IMR-90 (cell line): ENCODE measurements at regions not wholly inside any gene's neighbourhood (a gene's known extent, or its start where the extent isn't known, plus 50 kb on each side); places are given as distances from the start of the nearest gene placed in this dataset.

Experiments used
- ATAC-seq: fragments of 200-7000 bp; cut with Tn5 transposase; 2 replicates; pipeline ENCODE4 v1.9.1; 2020; ENCODE audit warnings: low read depth, mild to moderate bottlenecking, moderate library complexity
- BruUV-seq: library from RNA; stranded (reverse); fragments of 400-500 nt; replicated peaks from 2 replicates; lab custom pipeline; 2021; lab: Mats Ljungman, UMichigan
- CTCF ChIA-PET: fragments of 300-600 bp; formaldehyde crosslinking; extraction: SDS; loops from one replicate; lab custom pipeline; 2021; ENCODE audit warnings: antibody characterized with exemption; lab: Yijun Ruan, JAX
- POLR2A ChIA-PET: fragments of 300-600 bp; sonication (Branson Sonifier 250); formaldehyde crosslinking; loops from one replicate; lab custom pipeline; 2022; ENCODE audit warnings: antibody characterized with exemption; ENCODE audit not compliant: unreplicated experiment; lab: Charles Lee
- DNase-seq: peaks from one replicate; pipeline ENCODE4 v3.0.0; 2013
- H2AFZ ChIP-seq: replicated peaks from 2 replicates; pipeline ENCODE3; 2013; ENCODE audit warnings: low read length, mild to moderate bottlenecking; ENCODE audit not compliant: poor library complexity
- H2AK5ac ChIP-seq: 2 replicates; pipeline ENCODE4 v1.6.1; 2013; ENCODE audit warnings: low read depth, low read length, inconsistent platforms
- H2AK9ac ChIP-seq: replicated peaks from 2 replicates; pipeline ENCODE3; 2013; ENCODE audit warnings: mild to moderate bottlenecking, low read depth, low read length, moderate library complexity; ENCODE audit not compliant: poor library complexity
- H2BK120ac ChIP-seq: 2 replicates; pipeline ENCODE4 v1.6.1; 2013; ENCODE audit warnings: low read depth, low read length, inconsistent platforms
- H2BK15ac ChIP-seq: 3 replicates; pipeline ENCODE4 v1.6.1; 2013; ENCODE audit warnings: low read depth, low read length, inconsistent platforms
- H2BK20ac ChIP-seq: 2 replicates; pipeline ENCODE4 v1.6.1; 2013; ENCODE audit warnings: low read depth, mild to moderate bottlenecking, inconsistent platforms, low read length, moderate library complexity
- H2BK5ac ChIP-seq: 2 replicates; pipeline ENCODE4 v1.6.1; 2013; ENCODE audit warnings: mild to moderate bottlenecking, low read depth, low read length, inconsistent platforms; ENCODE audit not compliant: poor library complexity, severe bottlenecking
- H3K14ac ChIP-seq: replicated peaks from 2 replicates; pipeline ENCODE4 v1.6.1; 2013; ENCODE audit warnings: low read depth, low read length, inconsistent platforms
- H3K18ac ChIP-seq: 2 replicates; pipeline ENCODE4 v1.6.1; 2013; ENCODE audit warnings: low read depth, low read length, control low read depth
- H3K23ac ChIP-seq: 2 replicates; pipeline ENCODE4 v1.6.1; 2013; ENCODE audit warnings: low read depth, low read length, inconsistent platforms
- H3K27ac ChIP-seq: 2 replicates; pipeline ENCODE4 v1.5.1; 2013; ENCODE audit warnings: mild to moderate bottlenecking, control low read depth, low read length; ENCODE audit not compliant: insufficient read depth
- H3K27me3 ChIP-seq: 2 replicates; pipeline ENCODE4 v1.6.1; 2013; ENCODE audit warnings: low read length; ENCODE audit not compliant: control insufficient read depth, insufficient read depth
- H3K36me3 ChIP-seq: 2 replicates; pipeline ENCODE4 v1.6.1; 2013; ENCODE audit warnings: low read length, mixed read lengths; ENCODE audit not compliant: control insufficient read depth, insufficient read depth
- H3K4ac ChIP-seq: 2 replicates; pipeline ENCODE4 v1.6.1; 2013; ENCODE audit warnings: low read depth, low read length, inconsistent platforms
- H3K4me1 ChIP-seq: 2 replicates; pipeline ENCODE4 v1.6.1; 2013; ENCODE audit warnings: low read length, mixed read lengths; ENCODE audit not compliant: control insufficient read depth, insufficient read depth
- H3K4me2 ChIP-seq: 2 replicates; pipeline ENCODE4 v1.6.1; 2013; ENCODE audit warnings: low read depth, mild to moderate bottlenecking, control low read depth, low read length, moderate library complexity
- H3K4me3 ChIP-seq: 2 replicates; pipeline ENCODE4 v1.5.1; 2013; ENCODE audit warnings: low read depth, mild to moderate bottlenecking, control low read depth, low read length, moderate library complexity; ENCODE audit not compliant: insufficient read depth
- H3K56ac ChIP-seq: 2 replicates; pipeline ENCODE4 v1.6.1; 2013; ENCODE audit warnings: low read length, inconsistent platforms; ENCODE audit not compliant: insufficient read depth; ENCODE audit errors: extremely low read depth
- H3K79me1 ChIP-seq, 2 experiments: 2 replicates each; pipeline ENCODE4 v1.6.1; 2013; ENCODE audit warnings: low read length in 2 of 2, inconsistent platforms in 1 of 2, low read depth in 1 of 2
- H3K9ac ChIP-seq: 2 replicates; pipeline ENCODE4 v1.6.1; 2013; ENCODE audit warnings: low read depth, low read length, control low read depth
- H3K9me1 ChIP-seq: 2 replicates; pipeline ENCODE4 v1.6.1; 2013; ENCODE audit warnings: low read length, inconsistent platforms; ENCODE audit not compliant: insufficient read depth
- H3K9me3 ChIP-seq: 2 replicates; pipeline ENCODE4 v1.6.1; 2013; ENCODE audit warnings: low read length; ENCODE audit not compliant: control insufficient read depth, insufficient read depth
- H4K20me1 ChIP-seq: 2 replicates; pipeline ENCODE4 v1.6.1; 2013; ENCODE audit warnings: low read length, inconsistent platforms; ENCODE audit not compliant: insufficient read depth
- H4K5ac ChIP-seq: 2 replicates; pipeline ENCODE4 v1.6.1; 2013; ENCODE audit warnings: mild to moderate bottlenecking, low read depth, low read length, control low read depth
- H4K8ac ChIP-seq, 2 experiments: 2 replicates each; pipeline ENCODE4 v1.6.1; 2013; ENCODE audit warnings: low read depth in 2 of 2, low read length in 2 of 2, control low read depth in 1 of 2, inconsistent platforms in 1 of 2
- H4K91ac ChIP-seq: 2 replicates; pipeline ENCODE4 v1.6.1; 2013; ENCODE audit warnings: low read depth, low read length, inconsistent platforms; ENCODE audit not compliant: insufficient read depth
- BHLHE40 ChIP-seq: fragments of 150-350 bp; IDR thresholded peaks from 2 replicates; pipeline ENCODE4 v1.6.1; 2016; ENCODE audit warnings: mild to moderate bottlenecking, low read depth, low read length
- CHD1 ChIP-seq: IDR thresholded peaks from 2 replicates; pipeline ENCODE4 v1.6.1; 2012; ENCODE audit warnings: low read depth, low read length, improper control_type of control experiment
- ELK1 ChIP-seq: fragments of 150-350 bp; IDR thresholded peaks from 2 replicates; pipeline ENCODE4 v1.6.1; 2016; ENCODE audit warnings: low read depth, mild to moderate bottlenecking, low read length, moderate library complexity, borderline replicate concordance
- FOS ChIP-seq: fragments of 150-350 bp; IDR thresholded peaks from 2 replicates; pipeline ENCODE4 v1.6.1; 2016; ENCODE audit warnings: low read depth, low read length
- MAFK ChIP-seq: IDR thresholded peaks from 2 replicates; pipeline ENCODE4 v1.6.1; 2012; ENCODE audit warnings: low read depth, low read length, improper control_type of control experiment
- MAZ ChIP-seq: IDR thresholded peaks from 2 replicates; pipeline ENCODE4 v1.6.1; 2012; ENCODE audit warnings: low read depth, mild to moderate bottlenecking, low read length, improper control_type of control experiment, moderate library complexity, borderline replicate concordance
- MXI1 ChIP-seq: IDR thresholded peaks from 2 replicates; pipeline ENCODE4 v1.6.1; 2012; ENCODE audit warnings: low read depth, mild to moderate bottlenecking, low read length, moderate library complexity, borderline replicate concordance
- NFE2L2 ChIP-seq: fragments of 150-350 bp; IDR thresholded peaks from 2 replicates; pipeline ENCODE4 v1.6.1; 2016; ENCODE audit warnings: low read depth, mild to moderate bottlenecking, low read length
- POLR2A ChIP-seq: IDR thresholded peaks from 2 replicates; pipeline ENCODE4 v1.6.1; 2012; ENCODE audit warnings: mild to moderate bottlenecking, low read depth, low read length
- RAD21 ChIP-seq: IDR thresholded peaks from 2 replicates; pipeline ENCODE4 v1.6.1; 2012; ENCODE audit warnings: low read length, improper control_type of control experiment
- RCOR1 ChIP-seq: IDR thresholded peaks from 2 replicates; pipeline ENCODE4 v1.6.1; 2012; ENCODE audit warnings: mild to moderate bottlenecking, low read length, improper control_type of control experiment; ENCODE audit not compliant: insufficient replicate concordance
- RFX5 ChIP-seq: IDR thresholded peaks from 2 replicates; pipeline ENCODE4 v1.8.0; 2012; ENCODE audit warnings: low read depth, mild to moderate bottlenecking, low read length, moderate library complexity
- SMC3 ChIP-seq: fragments of 150-350 bp; IDR thresholded peaks from 2 replicates; pipeline ENCODE4 v1.6.1; 2016; ENCODE audit warnings: low read depth, mild to moderate bottlenecking, antibody characterized with exemption, low read length, moderate library complexity
- WGBS, 2 experiments: methylation state at CpG; one replicate each; pipeline versions ENCODE4 v1.1.5 to v1.1.7; 2013; ENCODE audit warnings: missing lambda C conversion rate in 2 of 2; ENCODE audit not compliant: insufficient read length in 1 of 2; ENCODE audit errors: extremely low coverage in 2 of 2; 5-methylcytosine and 5-hydroxymethylcytosine counted together
- dilution Hi-C: fragments of 300-500 bp; cut with HindIII; formaldehyde crosslinking; loops from one replicate; pipeline ENCODE4 v1.14.3; 2018; ENCODE audit warnings: low sequenced_read_pairs; ENCODE audit not compliant: unreplicated experiment
- in situ Hi-C: fragments of 300-500 bp; cut with MboI; formaldehyde crosslinking; loops from 3 replicates; pipeline ENCODE4 v1.14.3; 2019; ENCODE audit warnings: low sequenced_read_pairs, inconsistent platforms, mixed read lengths
- intact Hi-C: fragments of 100-400 bp; cut with micrococcal nuclease; formaldehyde crosslinking; loops from 2 replicates; pipeline ENCODE4 v1.10.0; 2022
- TF ChIP-seq, protein P1 (sequence below): fragments of 150-350 bp; IDR thresholded peaks from 2 replicates; pipeline ENCODE4 v1.6.1; 2017; ENCODE audit warnings: mild to moderate bottlenecking, antibody characterized with exemption, low read length, low read depth
- TF ChIP-seq, protein P2 (sequence below): conservative IDR thresholded peaks from 2 replicates; pipeline ENCODE4 v1.5.1; 2012; ENCODE audit warnings: mild to moderate bottlenecking, low read depth, low read length, improper control_type of control experiment

- H3K9ac ChIP-seq, result no peak overlapping the region
- ATAC-seq (no peak), DNase-seq (no peak)
- no peaks in the 10 kb centered on the region for H3K79me1 ChIP-seq
- H3K36me3 ChIP-seq, result no peaks in the 10 kb centered on the region
- no peak overlapping the region for H2AK5ac ChIP-seq
- in situ Hi-C loops, result no loop called here
- no peak overlapping the region for H3K18ac ChIP-seq
- no peak overlapping the region for H2AK9ac ChIP-seq
- no peak overlapping the region for H3K4me2 ChIP-seq
- H3K14ac ChIP-seq, result no peak overlapping the region
- H3K23ac ChIP-seq, result no peak overlapping the region
- no peak overlapping the region for H3K27ac ChIP-seq
- no peaks in the 10 kb centered on the region for H3K27me3 ChIP-seq
- CTCF ChIA-PET, result no interaction called here
- no peak overlapping the region for H3K4ac ChIP-seq
- no peak overlapping the region for H2BK5ac ChIP-seq
- intact Hi-C loops, result no loop called here
- TF ChIP-seq NFE2L2, result no peak
- TF ChIP-seq MAFK, result no peak
- TF ChIP-seq RFX5, result no peak
- no peak for TF ChIP-seq SMC3
- TF ChIP-seq, protein P1, sequence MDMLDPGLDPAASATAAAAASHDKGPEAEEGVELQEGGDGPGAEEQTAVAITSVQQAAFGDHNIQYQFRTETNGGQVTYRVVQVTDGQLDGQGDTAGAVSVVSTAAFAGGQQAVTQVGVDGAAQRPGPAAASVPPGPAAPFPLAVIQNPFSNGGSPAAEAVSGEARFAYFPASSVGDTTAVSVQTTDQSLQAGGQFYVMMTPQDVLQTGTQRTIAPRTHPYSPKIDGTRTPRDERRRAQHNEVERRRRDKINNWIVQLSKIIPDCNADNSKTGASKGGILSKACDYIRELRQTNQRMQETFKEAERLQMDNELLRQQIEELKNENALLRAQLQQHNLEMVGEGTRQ, result no peak
- TF ChIP-seq MAZ, result no peak
- TF ChIP-seq CHD1, result no peak
- TF ChIP-seq, protein P2, sequence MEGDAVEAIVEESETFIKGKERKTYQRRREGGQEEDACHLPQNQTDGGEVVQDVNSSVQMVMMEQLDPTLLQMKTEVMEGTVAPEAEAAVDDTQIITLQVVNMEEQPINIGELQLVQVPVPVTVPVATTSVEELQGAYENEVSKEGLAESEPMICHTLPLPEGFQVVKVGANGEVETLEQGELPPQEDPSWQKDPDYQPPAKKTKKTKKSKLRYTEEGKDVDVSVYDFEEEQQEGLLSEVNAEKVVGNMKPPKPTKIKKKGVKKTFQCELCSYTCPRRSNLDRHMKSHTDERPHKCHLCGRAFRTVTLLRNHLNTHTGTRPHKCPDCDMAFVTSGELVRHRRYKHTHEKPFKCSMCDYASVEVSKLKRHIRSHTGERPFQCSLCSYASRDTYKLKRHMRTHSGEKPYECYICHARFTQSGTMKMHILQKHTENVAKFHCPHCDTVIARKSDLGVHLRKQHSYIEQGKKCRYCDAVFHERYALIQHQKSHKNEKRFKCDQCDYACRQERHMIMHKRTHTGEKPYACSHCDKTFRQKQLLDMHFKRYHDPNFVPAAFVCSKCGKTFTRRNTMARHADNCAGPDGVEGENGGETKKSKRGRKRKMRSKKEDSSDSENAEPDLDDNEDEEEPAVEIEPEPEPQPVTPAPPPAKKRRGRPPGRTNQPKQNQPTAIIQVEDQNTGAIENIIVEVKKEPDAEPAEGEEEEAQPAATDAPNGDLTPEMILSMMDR, result no peak
- no peak for TF ChIP-seq RAD21
- no peak for TF ChIP-seq ELK1
- no peak for TF ChIP-seq FOS
- no peak for TF ChIP-seq POLR2A
- TF ChIP-seq MXI1, result no peak
- no peak for TF ChIP-seq BHLHE40
- TF ChIP-seq RCOR1, result no peak
- no TSS peak for BruUV-seq
- POLR2A ChIA-PET, result no interaction called here
- no peak overlapping the region for H2BK120ac ChIP-seq
- H3K4me1 ChIP-seq, result no peaks in the 10 kb centered on the region
- H4K91ac ChIP-seq, result no peak overlapping the region
- no peak overlapping the region for H3K56ac ChIP-seq
- no peak overlapping the region for H2AFZ ChIP-seq
- no peak overlapping the region for H3K4me3 ChIP-seq
- no peaks in the 10 kb centered on the region for H3K9me1 ChIP-seq
- dilution Hi-C loops, result no loop called here
- H4K20me1 ChIP-seq, result no peaks in the 10 kb centered on the region
- WGBS, 2 experiments, result no CpG with 5 or more reads among the region's 2 CpGs
- no peak overlapping the region for H4K8ac ChIP-seq
- peaks cover 23% of the 10 kb centered on the region for H3K9me3 ChIP-seq
- H2BK20ac ChIP-seq, result no peak overlapping the region
- no peak overlapping the region for H4K5ac ChIP-seq
- no peak overlapping the region for H2BK15ac ChIP-seq
Observed at GRCh38 chr5:3530251-3530650, 65.4 kb upstream of the IRX1 start.
